Lower leg skin (tissue), 4 donors: ENCODE measurements at regions not wholly inside any gene's neighbourhood (a gene's known extent, or its start where the extent isn't known, plus 50 kb on each side); places are given as distances from the start of the nearest gene placed in this dataset.
A peak's percentile ranks its signal among the peaks of the same experiment; 100 is the strongest.

Source experiments
- DNase-seq, 2 donors: peaks; one replicate each; pipeline ENCODE4 v3.0.0-alpha.2; 2019; ENCODE audit warnings: low spot score in 2 of 2
- H3K4me3 ChIP-seq: fragments of 200-600 bp; sonication (generic); 2 replicates; pipeline ENCODE4 v1.5.1; 2017; ENCODE audit warnings: mild to moderate bottlenecking, low read depth; ENCODE audit not compliant: poor library complexity, severe bottlenecking
- CTCF ChIP-seq, 3 donors: fragments of 450-650 bp; IDR thresholded peaks; one replicate each; pipeline ENCODE4 v1.5.1; 2016; ENCODE audit warnings: antibody characterized with exemption in 3 of 3, mild to moderate bottlenecking in 3 of 3, moderate library complexity in 2 of 3
- POLR2A ChIP-seq, 2 donors: fragments of 450-650 bp; IDR thresholded peaks; one replicate each; pipeline ENCODE4 v1.6.1; 2016 to 2017; ENCODE audit warnings: antibody characterized with exemption in 2 of 2, mild to moderate bottlenecking in 1 of 2, moderate library complexity in 1 of 2
- WGBS, 2 donors: methylation state at CpG; one replicate each; pipeline ENCODE4 v1.1.5; 2018; 5-methylcytosine and 5-hydroxymethylcytosine counted together
- intact Hi-C: fragments of 100-400 bp; cut with DNase I; formaldehyde crosslinking; loops from one replicate; pipeline ENCODE4 v1.15.0; 2023; ENCODE audit warnings: low total_unique reads

GRCh38 chr11:119983240-119983732 lies 154.6 kb downstream of the TRIM29 start:
- intact Hi-C loops = no loop called here
- WGBS, 2 donors = 55 to 61% methylated on average over 5 of the region's 5 CpGs
- DNase-seq = peak in 1 of 2 donors; percentile 63
- H3K4me3 ChIP-seq = no peak overlapping the region
- no peak for TF ChIP-seq POLR2A (IDR thresholded peaks at IDR 0.05)
- TF ChIP-seq CTCF (IDR thresholded peaks at IDR 0.05) = no peak

DNA sequence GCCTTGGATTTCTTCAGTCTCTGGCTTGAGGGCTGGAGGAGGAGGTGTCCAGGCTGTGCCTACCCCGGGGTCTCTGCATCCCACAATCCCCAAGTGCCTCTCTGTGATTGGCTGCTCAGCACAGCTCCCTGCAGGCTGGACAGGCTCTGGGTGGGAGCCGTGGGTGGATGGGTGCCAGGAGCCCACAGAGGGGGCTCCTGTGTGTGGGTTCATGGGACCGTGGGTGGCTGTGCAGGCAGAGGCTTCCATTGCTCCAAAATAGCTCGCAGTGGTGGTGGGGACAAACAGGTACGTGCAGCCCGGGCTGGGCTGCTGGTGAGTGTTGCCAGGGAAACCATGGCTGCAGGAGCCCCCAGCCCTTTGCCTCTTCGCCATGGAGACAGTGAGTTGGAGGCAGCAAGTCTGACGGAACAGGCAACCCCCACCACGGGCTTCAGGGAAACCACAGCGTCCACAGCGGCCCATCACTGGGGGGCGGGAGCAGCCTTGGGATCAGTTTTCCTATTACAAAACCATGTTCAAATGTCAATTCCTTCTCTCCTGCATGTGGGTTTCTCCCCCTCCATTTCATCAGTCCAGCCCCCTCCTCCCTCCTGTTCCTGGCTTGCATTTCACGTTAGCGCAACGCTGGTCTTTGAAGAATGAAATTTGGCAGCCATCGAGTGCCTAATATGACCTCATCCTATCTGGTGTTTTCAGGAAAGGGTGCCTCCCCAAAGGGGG lies 155.2 kb downstream of the TRIM29 start:
- no peak overlapping the region for H3K4me3 ChIP-seq
- 52 to 56% methylated on average over 15 to 16 of the region's 16 CpGs for WGBS, 2 donors
- intact Hi-C loops = no loop called here
- DNase-seq = peak in 1 of 2 donors; percentile 63
- TF ChIP-seq CTCF (IDR thresholded peaks at IDR 0.05) (no peak), POLR2A (IDR thresholded peaks at IDR 0.05) (no peak)

DNA sequence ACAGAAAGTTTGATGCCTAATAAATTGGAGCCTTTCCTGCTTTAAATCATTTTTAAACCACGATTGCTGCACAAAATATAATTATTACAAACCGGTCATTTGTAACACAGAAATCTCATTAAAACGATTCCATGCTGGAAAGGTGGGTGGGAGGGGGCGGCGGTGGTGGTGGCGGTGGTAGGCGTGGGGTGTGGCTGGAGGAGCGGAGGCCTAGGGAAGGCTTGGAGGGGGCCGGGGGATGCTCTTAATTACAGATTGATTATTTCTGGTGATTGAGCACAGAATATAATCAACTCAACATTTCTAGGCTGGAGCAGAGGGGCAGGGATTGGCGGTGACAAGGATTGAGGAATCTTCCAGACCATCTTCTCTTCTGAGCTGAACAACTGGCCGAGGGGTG lies 157.5 kb downstream of the TRIM29 start:
- intact Hi-C loops = no loop called here
- peak in 1 of 2 donors; percentile 67 for DNase-seq
- TF ChIP-seq CTCF (IDR thresholded peaks at IDR 0.05) (no peak), POLR2A (IDR thresholded peaks at IDR 0.05) (no peak)
- 55 to 66% methylated on average over 11 of the region's 11 CpGs for WGBS, 2 donors
- H3K4me3 ChIP-seq = no peak overlapping the region

GRCh38 chr11:119979701-119980100 lies 158.2 kb downstream of the TRIM29 start:
- 83 to 86% methylated on average over 5 of the region's 5 CpGs for WGBS, 2 donors
- no peak overlapping the region for H3K4me3 ChIP-seq
- peak in 1 of 2 donors; percentile 20 for DNase-seq
- TF ChIP-seq POLR2A (IDR thresholded peaks at IDR 0.05) = no peak
- no peak for TF ChIP-seq CTCF (IDR thresholded peaks at IDR 0.05)
- intact Hi-C loops = no loop called here

DNA sequence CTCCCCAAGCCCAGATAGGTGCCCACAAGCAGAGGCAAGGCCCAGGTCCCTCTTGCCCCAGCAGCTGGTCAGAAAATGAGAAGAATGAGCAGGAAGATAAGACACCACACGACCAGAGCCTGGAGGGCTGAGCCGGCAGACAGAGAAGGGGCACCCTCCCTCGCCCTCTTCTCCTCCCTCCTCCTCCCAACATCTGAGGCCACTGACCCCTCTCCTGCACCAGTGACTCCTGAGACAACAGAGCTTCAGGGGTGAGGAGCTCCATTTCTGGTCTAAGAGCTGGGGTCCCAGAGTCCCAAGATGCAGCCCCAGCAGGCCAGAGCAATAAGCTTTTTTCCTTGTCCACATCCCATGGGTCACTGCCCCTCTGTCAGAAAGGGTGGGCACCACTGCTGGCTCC lies 159.2 kb downstream of the TRIM29 start:
- H3K4me3 ChIP-seq = no peak overlapping the region
- TF ChIP-seq POLR2A (IDR thresholded peaks at IDR 0.05) = no peak
- no peak for TF ChIP-seq CTCF (IDR thresholded peaks at IDR 0.05)
- DNase-seq = peak in 1 of 2 donors; percentile 59
- 90 to 94% methylated on average over 3 of the region's 3 CpGs for WGBS, 2 donors
- intact Hi-C loops = no loop called here
